OCI-LY1 (cell line): ENCODE measurements at regions not wholly inside any gene's neighbourhood (a gene's known extent, or its start where the extent isn't known, plus 50 kb on each side); places are given as distances from the start of the nearest gene placed in this dataset.

Source experiments
- H2AFZ ChIP-seq: fragments of 200-600 bp; sonication (generic), shearing (Covaris generic); 2 replicates; pipeline ENCODE4 v1.6.0; 2014; ENCODE audit warnings: antibody characterized with exemption, mild to moderate bottlenecking, low read length
- H3F3A ChIP-seq: fragments of 200-600 bp; sonication (generic), shearing (Covaris generic); 2 replicates; pipeline ENCODE4 v1.6.0; 2014; ENCODE audit warnings: mild to moderate bottlenecking, antibody characterized with exemption, low read length, moderate library complexity; ENCODE audit not compliant: insufficient read depth
- H3K27ac ChIP-seq: fragments of 200-600 bp; sonication (generic); 2 replicates; pipeline ENCODE4 v1.5.1; 2014; ENCODE audit warnings: low read length, mixed run types, mild to moderate bottlenecking, low read depth; ENCODE audit not compliant: poor library complexity, severe bottlenecking
- H3K27me3 ChIP-seq: fragments of 200-600 bp; sonication (generic); 2 replicates; pipeline ENCODE4 v1.6.0; 2014; ENCODE audit warnings: antibody characterized with exemption, mild to moderate bottlenecking, low read length, moderate library complexity; ENCODE audit not compliant: insufficient read depth
- H3K36me3 ChIP-seq: fragments of 200-600 bp; sonication (generic); 2 replicates; pipeline ENCODE4 v1.6.1; 2014; ENCODE audit warnings: mild to moderate bottlenecking, antibody characterized with exemption, low read length, moderate library complexity, mixed read lengths; ENCODE audit not compliant: insufficient read depth
- H3K4me1 ChIP-seq: fragments of 200-600 bp; sonication (generic); 2 replicates; pipeline ENCODE4 v1.5.1; 2014; ENCODE audit warnings: mild to moderate bottlenecking, low read length, moderate library complexity; ENCODE audit not compliant: insufficient read depth, severe bottlenecking
- H3K4me2 ChIP-seq: fragments of 200-600 bp; sonication (generic), shearing (Covaris generic); 2 replicates; pipeline ENCODE4 v1.6.1; 2014; ENCODE audit warnings: low read length
- H3K4me3 ChIP-seq: fragments of 200-600 bp; sonication (generic); 2 replicates; pipeline ENCODE4 v1.5.1; 2014; ENCODE audit warnings: low read length, low read depth, mild to moderate bottlenecking, mixed read lengths; ENCODE audit not compliant: poor library complexity, severe bottlenecking
- H3K79me2 ChIP-seq: fragments of 200-600 bp; shearing (Covaris generic); 2 replicates; pipeline ENCODE4 v1.6.1; 2016; ENCODE audit warnings: mixed run types, low read length, mixed read lengths; ENCODE audit not compliant: insufficient read depth
- H3K9ac ChIP-seq: fragments of 200-600 bp; sonication (generic), shearing (Covaris generic); 2 replicates; pipeline ENCODE4 v1.6.1; 2014; ENCODE audit warnings: mild to moderate bottlenecking, low read length, mixed read lengths
- H3K9me2 ChIP-seq: fragments of 200-600 bp; sonication (generic), shearing (Covaris generic); 2 replicates; pipeline ENCODE4 v1.6.1; 2014; ENCODE audit warnings: low read depth, mild to moderate bottlenecking, low read length, mixed read lengths
- H3K9me3 ChIP-seq: fragments of 200-600 bp; shearing (Covaris generic); 2 replicates; pipeline ENCODE4 v1.6.1; 2014; ENCODE audit warnings: low read length, mixed read lengths
- H4K20me1 ChIP-seq: fragments of 200-600 bp; sonication (generic), shearing (Covaris generic); 2 replicates; pipeline ENCODE4 v1.6.0; 2016; ENCODE audit warnings: mild to moderate bottlenecking, low read length; ENCODE audit not compliant: insufficient read depth
- CTCF ChIP-seq: fragments of 200-600 bp; sonication (generic), shearing (Covaris generic); IDR thresholded peaks from 2 replicates; pipeline ENCODE4 v1.5.1; 2017; ENCODE audit warnings: mild to moderate bottlenecking, antibody characterized with exemption, low read length, moderate library complexity, mixed read lengths
- EZH2 ChIP-seq: fragments of 200-600 bp; sonication (generic), shearing (Covaris generic); IDR thresholded peaks from 2 replicates; pipeline ENCODE4 v1.8.0; 2017; ENCODE audit warnings: borderline replicate concordance, mixed run types, mild to moderate bottlenecking, antibody characterized with exemption, low read length, moderate library complexity, mixed read lengths

- no peak overlapping the region for H3K4me3 ChIP-seq
- H3K4me2 ChIP-seq = no peak overlapping the region
- H3K36me3 ChIP-seq = no peaks in the 10 kb centered on the region
- H3K9me3 ChIP-seq = no peaks in the 10 kb centered on the region
- no peaks in the 10 kb centered on the region for H3F3A ChIP-seq
- H3K9ac ChIP-seq = no peak overlapping the region
- H3K27ac ChIP-seq = no peak overlapping the region
- no peaks in the 10 kb centered on the region for H3K9me2 ChIP-seq
- H3K4me1 ChIP-seq = no peaks in the 10 kb centered on the region
- TF ChIP-seq EZH2 (no peak), CTCF (no peak)
- H4K20me1 ChIP-seq = no peaks in the 10 kb centered on the region
- no peak overlapping the region for H2AFZ ChIP-seq
- no peaks in the 10 kb centered on the region for H3K79me2 ChIP-seq
- H3K27me3 ChIP-seq = no peaks in the 10 kb centered on the region
Observed at GRCh38 chr20:61189534-61189933, 62.5 kb upstream of the CDH4 start.

GRCh38 chr20:61191096-61191495, 61.0 kb upstream of the CDH4 start:
- no peak overlapping the region for H3K4me2 ChIP-seq
- H4K20me1 ChIP-seq = no peaks in the 10 kb centered on the region
- no peaks in the 10 kb centered on the region for H3K9me3 ChIP-seq
- no peak overlapping the region for H2AFZ ChIP-seq
- H3F3A ChIP-seq = no peaks in the 10 kb centered on the region
- no peak overlapping the region for H3K4me3 ChIP-seq
- no peaks in the 10 kb centered on the region for H3K36me3 ChIP-seq
- H3K4me1 ChIP-seq = no peaks in the 10 kb centered on the region
- no peaks in the 10 kb centered on the region for H3K27me3 ChIP-seq
- no peaks in the 10 kb centered on the region for H3K9me2 ChIP-seq
- no peak overlapping the region for H3K27ac ChIP-seq
- TF ChIP-seq CTCF = no peak
- no peak for TF ChIP-seq EZH2
- H3K9ac ChIP-seq = no peak overlapping the region
- no peaks in the 10 kb centered on the region for H3K79me2 ChIP-seq

GRCh38 chr20:61192337-61192950, 59.6 kb upstream of the CDH4 start:
- Histone ChIP-seq H3K9me3 (no peaks in the 10 kb centered on the region), H3K27me3 (no peaks in the 10 kb centered on the region), H3K36me3 (no peaks in the 10 kb centered on the region), H3K4me3 (no peak overlapping the region), H3K9ac (no peak overlapping the region), H3K4me1 (no peaks in the 10 kb centered on the region), H3K4me2 (no peak overlapping the region), H3K79me2 (no peaks in the 10 kb centered on the region), H2AFZ (no peak overlapping the region), H3K27ac (no peak overlapping the region), H3F3A (no peaks in the 10 kb centered on the region), H4K20me1 (no peaks in the 10 kb centered on the region), H3K9me2 (no peaks in the 10 kb centered on the region)
- TF ChIP-seq EZH2 (no peak), CTCF (no peak)
